ENCODE measurements at regions not wholly inside any gene's neighbourhood (a gene's known extent, or its start where the extent isn't known, plus 50 kb on each side); places are given as distances from the start of the nearest gene placed in this dataset.

- Histone ChIP-seq H3K79me1 (replicated peaks; ENCODE audit: low read length, poor library complexity, severe bottlenecking) (no peaks in the 10 kb centered on the region), H2BK5ac (ENCODE audit: low read depth, low read length, poor library complexity, severe bottlenecking) (no peak overlapping the region), H2AK5ac (ENCODE audit: low read length, severe bottlenecking) (no peak overlapping the region), H3K36me3 (ENCODE audit: control insufficient read depth in 1 of 2, insufficient read depth in 2 of 2, low read depth in 1 of 2, low read length in 2 of 2) (no peaks in the 10 kb centered on the region), H2AFZ (ENCODE audit: low read depth, low read length) (no peak overlapping the region), H3K23ac (ENCODE audit: low read length in 2 of 2) (no peak overlapping the region), H2BK15ac (ENCODE audit: low read depth, poor library complexity, severe bottlenecking) (no peak overlapping the region), H3K9me3 (ENCODE audit: control insufficient read depth, low read length) (peaks cover 13% of the 10 kb centered on the region), H4K91ac (ENCODE audit: low read length) (no peak overlapping the region), H3K4me2 (ENCODE audit: low read length, poor library complexity, severe bottlenecking) (no peak overlapping the region), H3K4me1 (ENCODE audit: control insufficient read depth, insufficient read depth, low read depth, low read length) (no peaks in the 10 kb centered on the region), H4K8ac (ENCODE audit: low read length) (no peak overlapping the region), H2BK12ac (ENCODE audit: low read length in 2 of 2) (no peak overlapping the region), H3K27me3 (ENCODE audit: control insufficient read depth in 1 of 2, insufficient read depth in 1 of 2, low read length in 2 of 2) (no peaks in the 10 kb centered on the region), H3K18ac (ENCODE audit: low read depth in 1 of 2, low read length in 2 of 2) (no peak overlapping the region), H3K4me3 (ENCODE audit: insufficient read depth in 1 of 2, low read depth in 1 of 2, low read length in 2 of 2) (no peak overlapping the region), H3K27ac (ENCODE audit: low read length, poor library complexity, severe bottlenecking) (no peak overlapping the region), H3K14ac (ENCODE audit: low read length in 2 of 2) (no peak overlapping the region), H3K4ac (ENCODE audit: low read depth in 1 of 2, low read length in 2 of 2) (no peak overlapping the region), H3K9ac (ENCODE audit: low read length) (no peak overlapping the region), H2BK120ac (ENCODE audit: low read depth, low read length) (no peak overlapping the region)
- WGBS: 43% methylated on average over 1 of the region's 1 CpG
- no peak for DNase-seq
Observed at GRCh38 chr3:34584971-34585370, 786.5 kb downstream of the PDCD6IP start.

GRCh38 chr3:34599595-34599994 lies 801.2 kb downstream of the PDCD6IP start:
- H3K4me2 ChIP-seq (ENCODE audit: low read length, poor library complexity, severe bottlenecking): no peak overlapping the region
- DNase-seq: no peak
- WGBS: 93% methylated on average over 2 of the region's 2 CpGs
- no peaks in the 10 kb centered on the region for H3K79me1 ChIP-seq (replicated peaks; ENCODE audit: low read length, poor library complexity, severe bottlenecking)
- no peak overlapping the region for H2BK5ac ChIP-seq (ENCODE audit: low read depth, low read length, poor library complexity, severe bottlenecking)
- H3K9ac ChIP-seq (ENCODE audit: low read length): no peak overlapping the region
- no peak overlapping the region for H2BK12ac ChIP-seq (ENCODE audit: low read length in 2 of 2)
- no peak overlapping the region for H3K4me3 ChIP-seq (ENCODE audit: insufficient read depth in 1 of 2, low read depth in 1 of 2, low read length in 2 of 2)
- no peaks in the 10 kb centered on the region for H3K27me3 ChIP-seq (ENCODE audit: control insufficient read depth in 1 of 2, insufficient read depth in 1 of 2, low read length in 2 of 2)
- no peak overlapping the region for H3K4ac ChIP-seq (ENCODE audit: low read depth in 1 of 2, low read length in 2 of 2)
- H4K8ac ChIP-seq (ENCODE audit: low read length): no peak overlapping the region
- H3K4me1 ChIP-seq (ENCODE audit: control insufficient read depth, insufficient read depth, low read depth, low read length): no peaks in the 10 kb centered on the region
- no peak overlapping the region for H3K18ac ChIP-seq (ENCODE audit: low read depth in 1 of 2, low read length in 2 of 2)
- H3K23ac ChIP-seq (ENCODE audit: low read length in 2 of 2): no peak overlapping the region
- H3K36me3 ChIP-seq (ENCODE audit: control insufficient read depth in 1 of 2, insufficient read depth in 2 of 2, low read depth in 1 of 2, low read length in 2 of 2): no peaks in the 10 kb centered on the region
- H3K9me3 ChIP-seq (ENCODE audit: control insufficient read depth, low read length): peaks cover 16% of the 10 kb centered on the region
- no peak overlapping the region for H3K27ac ChIP-seq (ENCODE audit: low read length, poor library complexity, severe bottlenecking)
- H2AK5ac ChIP-seq (ENCODE audit: low read length, severe bottlenecking): no peak overlapping the region
- no peak overlapping the region for H2AFZ ChIP-seq (ENCODE audit: low read depth, low read length)
- no peak overlapping the region for H2BK15ac ChIP-seq (ENCODE audit: low read depth, poor library complexity, severe bottlenecking)
- no peak overlapping the region for H2BK120ac ChIP-seq (ENCODE audit: low read depth, low read length)
- no peak overlapping the region for H4K91ac ChIP-seq (ENCODE audit: low read length)
- H3K14ac ChIP-seq (ENCODE audit: low read length in 2 of 2): no peak overlapping the region

- WGBS: 60% methylated on average over 2 of the region's 2 CpGs
- no peaks in the 10 kb centered on the region for H3K36me3 ChIP-seq (ENCODE audit: control insufficient read depth in 1 of 2, insufficient read depth in 2 of 2, low read depth in 1 of 2, low read length in 2 of 2)
- no peaks in the 10 kb centered on the region for H3K79me1 ChIP-seq (replicated peaks; ENCODE audit: low read length, poor library complexity, severe bottlenecking)
- H3K4me1 ChIP-seq (ENCODE audit: control insufficient read depth, insufficient read depth, low read depth, low read length): no peaks in the 10 kb centered on the region
- no peak for DNase-seq
- no peak overlapping the region for H2BK5ac ChIP-seq (ENCODE audit: low read depth, low read length, poor library complexity, severe bottlenecking)
- no peak overlapping the region for H2BK15ac ChIP-seq (ENCODE audit: low read depth, poor library complexity, severe bottlenecking)
- no peak overlapping the region for H2AK5ac ChIP-seq (ENCODE audit: low read length, severe bottlenecking)
- no peak overlapping the region for H3K4ac ChIP-seq (ENCODE audit: low read depth in 1 of 2, low read length in 2 of 2)
- no peak overlapping the region for H2BK120ac ChIP-seq (ENCODE audit: low read depth, low read length)
- no peak overlapping the region for H3K27ac ChIP-seq (ENCODE audit: low read length, poor library complexity, severe bottlenecking)
- H4K8ac ChIP-seq (ENCODE audit: low read length): no peak overlapping the region
- H2AFZ ChIP-seq (ENCODE audit: low read depth, low read length): no peak overlapping the region
- H3K23ac ChIP-seq (ENCODE audit: low read length in 2 of 2): no peak overlapping the region
- no peak overlapping the region for H3K4me2 ChIP-seq (ENCODE audit: low read length, poor library complexity, severe bottlenecking)
- H4K91ac ChIP-seq (ENCODE audit: low read length): no peak overlapping the region
- H3K27me3 ChIP-seq (ENCODE audit: control insufficient read depth in 1 of 2, insufficient read depth in 1 of 2, low read length in 2 of 2): no peaks in the 10 kb centered on the region
- no peak overlapping the region for H3K14ac ChIP-seq (ENCODE audit: low read length in 2 of 2)
- peaks cover 46% of the 10 kb centered on the region for H3K9me3 ChIP-seq (ENCODE audit: control insufficient read depth, low read length)
- no peak overlapping the region for H3K4me3 ChIP-seq (ENCODE audit: insufficient read depth in 1 of 2, low read depth in 1 of 2, low read length in 2 of 2)
- no peak overlapping the region for H3K9ac ChIP-seq (ENCODE audit: low read length)
- no peak overlapping the region for H2BK12ac ChIP-seq (ENCODE audit: low read length in 2 of 2)
- no peak overlapping the region for H3K18ac ChIP-seq (ENCODE audit: low read depth in 1 of 2, low read length in 2 of 2)
Observed at GRCh38 chr3:34619990-34620389, 821.6 kb downstream of the PDCD6IP start.

- no peak overlapping the region for H3K4ac ChIP-seq (ENCODE audit: low read depth in 1 of 2, low read length in 2 of 2)
- no peak overlapping the region for H3K4me3 ChIP-seq (ENCODE audit: insufficient read depth in 1 of 2, low read depth in 1 of 2, low read length in 2 of 2)
- H3K18ac ChIP-seq (ENCODE audit: low read depth in 1 of 2, low read length in 2 of 2): no peak overlapping the region
- H3K27me3 ChIP-seq (ENCODE audit: control insufficient read depth in 1 of 2, insufficient read depth in 1 of 2, low read length in 2 of 2): no peaks in the 10 kb centered on the region
- H2AFZ ChIP-seq (ENCODE audit: low read depth, low read length): no peak overlapping the region
- H4K91ac ChIP-seq (ENCODE audit: low read length): no peak overlapping the region
- no peak overlapping the region for H3K23ac ChIP-seq (ENCODE audit: low read length in 2 of 2)
- H3K36me3 ChIP-seq (ENCODE audit: control insufficient read depth in 1 of 2, insufficient read depth in 2 of 2, low read depth in 1 of 2, low read length in 2 of 2): no peaks in the 10 kb centered on the region
- H3K4me1 ChIP-seq (ENCODE audit: control insufficient read depth, insufficient read depth, low read depth, low read length): no peaks in the 10 kb centered on the region
- no peak overlapping the region for H2BK120ac ChIP-seq (ENCODE audit: low read depth, low read length)
- H3K14ac ChIP-seq (ENCODE audit: low read length in 2 of 2): no peak overlapping the region
- H3K9me3 ChIP-seq (ENCODE audit: control insufficient read depth, low read length): peaks cover 22% of the 10 kb centered on the region
- no peak overlapping the region for H2BK15ac ChIP-seq (ENCODE audit: low read depth, poor library complexity, severe bottlenecking)
- H2AK5ac ChIP-seq (ENCODE audit: low read length, severe bottlenecking): no peak overlapping the region
- no peak overlapping the region for H2BK12ac ChIP-seq (ENCODE audit: low read length in 2 of 2)
- no peaks in the 10 kb centered on the region for H3K79me1 ChIP-seq (replicated peaks; ENCODE audit: low read length, poor library complexity, severe bottlenecking)
- no peak overlapping the region for H3K9ac ChIP-seq (ENCODE audit: low read length)
- H2BK5ac ChIP-seq (ENCODE audit: low read depth, low read length, poor library complexity, severe bottlenecking): no peak overlapping the region
- no peak overlapping the region for H4K8ac ChIP-seq (ENCODE audit: low read length)
- no peak overlapping the region for H3K27ac ChIP-seq (ENCODE audit: low read length, poor library complexity, severe bottlenecking)
- no peak overlapping the region for H3K4me2 ChIP-seq (ENCODE audit: low read length, poor library complexity, severe bottlenecking)
- DNase-seq: no peak
Observed at GRCh38 chr3:34626699-34627098, 828.3 kb downstream of the PDCD6IP start.

Data from mesenchymal stem cell (in vitro differentiated cells and primary cell).